Type B pancreatic cell (in vitro differentiated cells): ENCODE measurements at regions not wholly inside any gene's neighbourhood (a gene's known extent, or its start where the extent isn't known, plus 50 kb on each side); places are given as distances from the start of the nearest gene placed in this dataset.

ENCODE experiments used
- DNase-seq: peaks from one replicate; pipeline ENCODE4 v3.0.0; 2021; ENCODE audit warnings: mixed read lengths; ENCODE audit not compliant: unreplicated experiment; ENCODE audit errors: extremely low spot score
- H3K27ac Mint-ChIP-seq: 2 replicates; pipeline ENCODE4 v1.8.0; 2021; ENCODE audit warnings: mild to moderate bottlenecking, mixed read lengths
- H3K27me3 Mint-ChIP-seq: 2 replicates; pipeline ENCODE4 v1.8.0; 2021; ENCODE audit warnings: mixed read lengths
- H3K36me3 Mint-ChIP-seq: 2 replicates; pipeline ENCODE4 v1.8.0; 2021; ENCODE audit warnings: mixed read lengths
- H3K4me1 Mint-ChIP-seq: one replicate; pipeline ENCODE4 v1.8.0; 2021; ENCODE audit warnings: mixed read lengths; ENCODE audit not compliant: unreplicated experiment
- H3K4me3 Mint-ChIP-seq: 2 replicates; pipeline ENCODE4 v1.8.0; 2021; ENCODE audit warnings: mild to moderate bottlenecking, mixed read lengths
- H3K9me3 Mint-ChIP-seq: 2 replicates; pipeline ENCODE4 v1.8.0; 2021; ENCODE audit warnings: mixed read lengths
- TF ChIP-seq, protein P1 (sequence below): fragments of 200-600 bp; sonication (generic); conservative IDR thresholded peaks from 2 replicates; pipeline ENCODE4 v1.5.0; 2021; ENCODE audit warnings: antibody characterized with exemption, mild to moderate bottlenecking

- no peaks in the 10 kb centered on the region for H3K27me3 Mint-ChIP-seq
- peaks cover 21% of the 10 kb centered on the region for H3K9me3 Mint-ChIP-seq
- DNase-seq, result no peak
- no peak overlapping the region for H3K4me3 Mint-ChIP-seq
- TF ChIP-seq, protein P1, sequence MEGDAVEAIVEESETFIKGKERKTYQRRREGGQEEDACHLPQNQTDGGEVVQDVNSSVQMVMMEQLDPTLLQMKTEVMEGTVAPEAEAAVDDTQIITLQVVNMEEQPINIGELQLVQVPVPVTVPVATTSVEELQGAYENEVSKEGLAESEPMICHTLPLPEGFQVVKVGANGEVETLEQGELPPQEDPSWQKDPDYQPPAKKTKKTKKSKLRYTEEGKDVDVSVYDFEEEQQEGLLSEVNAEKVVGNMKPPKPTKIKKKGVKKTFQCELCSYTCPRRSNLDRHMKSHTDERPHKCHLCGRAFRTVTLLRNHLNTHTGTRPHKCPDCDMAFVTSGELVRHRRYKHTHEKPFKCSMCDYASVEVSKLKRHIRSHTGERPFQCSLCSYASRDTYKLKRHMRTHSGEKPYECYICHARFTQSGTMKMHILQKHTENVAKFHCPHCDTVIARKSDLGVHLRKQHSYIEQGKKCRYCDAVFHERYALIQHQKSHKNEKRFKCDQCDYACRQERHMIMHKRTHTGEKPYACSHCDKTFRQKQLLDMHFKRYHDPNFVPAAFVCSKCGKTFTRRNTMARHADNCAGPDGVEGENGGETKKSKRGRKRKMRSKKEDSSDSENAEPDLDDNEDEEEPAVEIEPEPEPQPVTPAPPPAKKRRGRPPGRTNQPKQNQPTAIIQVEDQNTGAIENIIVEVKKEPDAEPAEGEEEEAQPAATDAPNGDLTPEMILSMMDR, result no peak
- no peaks in the 10 kb centered on the region for H3K36me3 Mint-ChIP-seq
- H3K27ac Mint-ChIP-seq, result no peak overlapping the region
- H3K4me1 Mint-ChIP-seq, result no peaks in the 10 kb centered on the region
Measured at GRCh38 chr3:175932586-175932985, 1073.5 kb downstream of the NAALADL2 start.

- Mint-ChIP-seq H3K4me3 (no peak overlapping the region), H3K9me3 (peaks cover 12% of the 10 kb centered on the region), H3K4me1 (no peaks in the 10 kb centered on the region), H3K27ac (no peak overlapping the region), H3K36me3 (no peaks in the 10 kb centered on the region), H3K27me3 (no peaks in the 10 kb centered on the region)
- no peak for DNase-seq
- TF ChIP-seq, protein P1, result no peak
Measured at GRCh38 chr3:175919133-175919532, 1060.0 kb downstream of the NAALADL2 start.

DNA sequence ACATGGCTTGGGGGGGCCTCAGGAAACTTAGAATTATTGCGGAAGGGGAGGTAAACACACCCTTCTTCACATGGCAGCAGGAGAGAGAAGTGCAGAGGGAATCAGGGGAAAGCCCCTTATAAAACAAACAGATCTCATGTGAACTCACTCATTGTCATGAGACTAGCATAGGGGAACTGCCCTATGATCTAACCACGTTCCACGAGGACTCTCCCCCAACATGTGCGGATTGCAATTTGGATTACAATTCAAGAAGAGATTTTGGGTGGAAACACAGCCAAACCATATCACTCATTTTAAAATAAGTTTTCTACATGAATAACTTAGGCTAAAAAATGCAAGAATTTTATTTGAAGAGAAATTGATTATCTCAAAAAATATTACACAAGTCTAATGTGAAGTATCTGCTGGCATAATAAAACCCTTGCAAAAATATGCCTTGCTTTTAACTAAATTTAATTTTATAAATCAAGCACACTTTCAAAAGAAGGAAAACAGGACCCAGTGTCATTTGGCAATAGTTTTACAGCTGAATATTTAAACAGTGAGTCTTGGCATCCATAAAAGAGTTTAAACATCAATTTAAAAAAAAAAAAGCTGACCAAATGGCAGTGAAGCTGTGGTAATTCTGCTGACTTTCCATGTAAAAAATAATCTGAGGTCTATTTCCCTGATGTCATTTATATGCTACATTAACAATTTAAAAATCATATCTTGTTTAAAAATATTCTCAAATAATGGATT lies 1057.2 kb downstream of the NAALADL2 start:
- Mint-ChIP-seq H3K36me3 (no peaks in the 10 kb centered on the region), H3K9me3 (peaks cover 12% of the 10 kb centered on the region), H3K4me1 (peaks cover 7% of the 10 kb centered on the region), H3K27me3 (no peaks in the 10 kb centered on the region), H3K4me3 (no peak overlapping the region), H3K27ac (no peak overlapping the region)
- DNase-seq, result no peak
- TF ChIP-seq, protein P1, result no peak

- H3K9me3 Mint-ChIP-seq, result peaks cover 7% of the 10 kb centered on the region
- no peaks in the 10 kb centered on the region for H3K36me3 Mint-ChIP-seq
- DNase-seq, result no peak
- TF ChIP-seq, protein P1, result no peak
- H3K27me3 Mint-ChIP-seq, result no peaks in the 10 kb centered on the region
- H3K4me3 Mint-ChIP-seq, result no peak overlapping the region
- no peak overlapping the region for H3K27ac Mint-ChIP-seq
- peaks cover 7% of the 10 kb centered on the region for H3K4me1 Mint-ChIP-seq
Measured at GRCh38 chr3:175914785-175915184, 1055.7 kb downstream of the NAALADL2 start.

DNA sequence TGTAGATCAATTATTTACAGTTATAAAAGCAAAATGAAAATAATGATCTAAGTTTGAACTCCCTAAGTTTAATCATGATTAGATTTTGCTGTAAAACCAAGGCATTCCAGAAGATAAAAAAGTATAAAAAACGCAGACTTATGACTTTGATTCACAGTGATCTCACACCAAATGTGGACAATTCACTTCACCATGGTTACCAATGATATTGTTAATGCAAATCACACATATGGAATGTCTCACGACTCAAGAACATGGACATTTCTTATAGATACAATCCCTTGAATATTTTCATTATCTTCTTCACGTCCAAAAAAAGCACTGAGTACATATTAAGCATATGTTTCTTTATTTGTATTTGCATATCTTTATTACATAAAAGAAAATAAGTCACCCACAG lies 1054.2 kb downstream of the NAALADL2 start:
- Mint-ChIP-seq H3K4me3 (no peak overlapping the region), H3K27me3 (no peaks in the 10 kb centered on the region), H3K4me1 (peaks cover 7% of the 10 kb centered on the region), H3K27ac (no peak overlapping the region), H3K9me3 (peaks cover under 1% of the 10 kb centered on the region), H3K36me3 (no peaks in the 10 kb centered on the region)
- DNase-seq, result no peak
- TF ChIP-seq, protein P1, result no peak

DNA sequence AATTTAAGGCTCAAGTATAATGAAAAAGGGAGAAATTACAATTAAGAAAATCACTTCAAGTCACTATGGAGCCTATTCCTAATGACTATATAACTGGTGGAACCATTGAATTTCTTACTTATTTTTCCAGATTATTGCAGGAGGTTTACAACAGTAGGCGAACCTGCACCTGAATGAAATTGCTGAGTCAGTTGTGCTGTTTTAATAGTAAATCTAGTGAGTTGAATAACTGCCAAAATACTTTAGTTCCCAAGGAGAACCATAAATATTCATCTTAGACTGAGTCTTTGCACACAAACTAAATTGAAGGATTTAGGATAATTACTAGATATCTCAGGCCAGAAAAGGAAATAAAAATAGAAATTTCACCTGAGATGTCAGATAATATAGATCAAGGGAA lies 1052.8 kb downstream of the NAALADL2 start:
- TF ChIP-seq, protein P1, result no peak
- no peaks in the 10 kb centered on the region for H3K36me3 Mint-ChIP-seq
- no peak for DNase-seq
- no peaks in the 10 kb centered on the region for H3K27me3 Mint-ChIP-seq
- H3K4me3 Mint-ChIP-seq, result no peak overlapping the region
- no peaks in the 10 kb centered on the region for H3K9me3 Mint-ChIP-seq
- H3K27ac Mint-ChIP-seq, result no peak overlapping the region
- H3K4me1 Mint-ChIP-seq, result peaks cover 7% of the 10 kb centered on the region
